CD4-positive, alpha-beta T cell (primary cell): ENCODE measurements at regions not wholly inside any gene's neighbourhood (a gene's known extent, or its start where the extent isn't known, plus 50 kb on each side); places are given as distances from the start of the nearest gene placed in this dataset.

ENCODE experiments used
- ATAC-seq: fragments of 200-7000 bp; cut with Tn5 transposase; one replicate; pipeline ENCODE4 v1.10.0; 2022; ENCODE audit warnings: mild to moderate bottlenecking; ENCODE audit not compliant: poor library complexity
- CTCF ChIA-PET: fragments of 350-600 bp; sonication (Branson Sonifier 250); formaldehyde crosslinking; loops from one replicate; lab custom pipeline; 2021; ENCODE audit warnings: antibody characterized with exemption, inconsistent platforms; lab: Charles Lee
- POLR2A ChIA-PET: fragments of 350-600 bp; sonication (Branson Sonifier 250); formaldehyde crosslinking; loops from one replicate; lab custom pipeline; 2021; ENCODE audit warnings: antibody characterized with exemption, inconsistent platforms; lab: Charles Lee
- DNase-seq, 14 experiments: peaks; one replicate each; pipeline ENCODE4 v3.0.0-alpha.2; 2013 to 2020; ENCODE audit warnings: mixed read lengths in 2 of 14
- H3K27ac ChIP-seq, 2 donors: one replicate each; pipeline versions ENCODE4 v1.5.1 to v1.7.0; 2013; ENCODE audit warnings: low read length in 2 of 2, low read depth in 1 of 2, mild to moderate bottlenecking in 1 of 2
- H3K27me3 ChIP-seq, 2 experiments: 1 replicate in 1 of 2; 2 replicates in 1 of 2; pipeline versions ENCODE4 v1.6.1 to v1.7.0; 2013; ENCODE audit warnings: low read length in 2 of 2, control low read depth in 1 of 2, mild to moderate bottlenecking in 1 of 2, moderate library complexity in 1 of 2; ENCODE audit not compliant: insufficient read depth in 2 of 2, control insufficient read depth in 1 of 2
- H3K36me3 ChIP-seq: one replicate; pipeline ENCODE4 v1.6.1; 2013; ENCODE audit warnings: low read length, control low read depth; ENCODE audit not compliant: insufficient read depth
- H3K4me1 ChIP-seq: one replicate; pipeline ENCODE4 v1.6.1; 2013; ENCODE audit warnings: low read length, control low read depth; ENCODE audit not compliant: insufficient read depth
- H3K4me3 ChIP-seq: one replicate; pipeline ENCODE4 v1.5.1; 2013; ENCODE audit warnings: mild to moderate bottlenecking, low read length, moderate library complexity
- H3K9me3 ChIP-seq, 2 experiments: 1 replicate in 1 of 2; 2 replicates in 1 of 2; pipeline versions ENCODE4 v1.6.1 to v1.7.0; 2013; ENCODE audit warnings: low read length in 2 of 2, mild to moderate bottlenecking in 2 of 2, control low read depth in 1 of 2, moderate library complexity in 1 of 2; ENCODE audit not compliant: control insufficient read depth in 1 of 2, insufficient read depth in 1 of 2
- H3K27ac Mint-ChIP-seq: one replicate; pipeline ENCODE4 v1.8.0; 2020; ENCODE audit warnings: mixed read lengths
- H3K27me3 Mint-ChIP-seq: one replicate; pipeline ENCODE4 v1.8.0; 2021; ENCODE audit warnings: mixed read lengths
- H3K36me3 Mint-ChIP-seq: one replicate; pipeline ENCODE4 v1.8.0; 2021; ENCODE audit warnings: low read depth, mixed read lengths
- H3K4me1 Mint-ChIP-seq: one replicate; pipeline ENCODE4 v1.8.0; 2021; ENCODE audit warnings: low read depth, mixed read lengths
- H3K4me3 Mint-ChIP-seq: one replicate; pipeline ENCODE4 v1.8.0; 2020; ENCODE audit warnings: mild to moderate bottlenecking, mixed read lengths
- H3K9me3 Mint-ChIP-seq: one replicate; pipeline ENCODE4 v1.8.0; 2020; ENCODE audit warnings: mixed read lengths
- intact Hi-C, 2 experiments: fragments of 100-400 bp; cut with DNase I in 1 of 2; cut with micrococcal nuclease in 1 of 2; formaldehyde crosslinking; loops; one replicate each; pipeline versions ENCODE4 v1.15.1 to v1.9.0; 2023 to 2025; cut with DNase I, micrococcal nuclease
- TF ChIP-seq, protein P1 (sequence below): fragments of 200-600 bp; IDR thresholded peaks from one replicate; pipeline ENCODE4 v1.8.0; 2022; ENCODE audit warnings: antibody characterized with exemption, mild to moderate bottlenecking

DNA sequence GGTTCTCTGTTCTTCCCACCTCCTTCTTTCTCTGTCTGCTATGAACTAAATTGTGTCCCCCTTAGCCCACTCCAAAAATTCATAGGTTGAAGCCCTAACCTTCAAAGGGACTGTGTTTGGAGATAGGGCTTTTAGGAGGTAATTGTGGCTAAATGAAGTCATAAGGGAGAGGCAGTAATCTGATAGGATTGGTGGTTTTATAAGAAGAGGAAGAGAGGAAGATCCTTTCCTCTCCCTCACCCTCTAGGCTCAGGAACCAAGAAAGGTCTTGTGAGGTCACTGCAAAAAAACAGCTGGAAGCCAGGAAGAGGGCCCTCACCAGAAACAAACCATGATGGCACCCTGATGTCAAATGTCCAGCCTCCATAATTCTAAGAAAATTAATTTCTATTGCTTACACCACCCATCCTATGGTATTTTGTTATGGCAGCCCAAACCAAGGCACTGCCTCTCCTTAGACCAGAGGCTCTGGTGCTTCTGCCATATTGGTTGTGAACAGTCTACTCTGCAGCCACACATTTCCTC, 135.1 kb upstream of the COL21A1 start:
- H3K9me3 Mint-ChIP-seq = no peaks in the 10 kb centered on the region
- ChIA-PET POLR2A (no interaction called here), CTCF (no interaction called here)
- no peaks in the 10 kb centered on the region for H3K4me1 ChIP-seq
- no peak overlapping the region for H3K4me3 ChIP-seq
- ATAC-seq (no peak), DNase-seq (no peak)
- intact Hi-C loops = no loop called here
- H3K4me3 Mint-ChIP-seq = no peak overlapping the region
- no peak overlapping the region for H3K27ac Mint-ChIP-seq
- no peaks in the 10 kb centered on the region for H3K9me3 ChIP-seq
- no peaks in the 10 kb centered on the region for H3K4me1 Mint-ChIP-seq
- no peaks in the 10 kb centered on the region for H3K36me3 ChIP-seq
- TF ChIP-seq, protein P1, sequence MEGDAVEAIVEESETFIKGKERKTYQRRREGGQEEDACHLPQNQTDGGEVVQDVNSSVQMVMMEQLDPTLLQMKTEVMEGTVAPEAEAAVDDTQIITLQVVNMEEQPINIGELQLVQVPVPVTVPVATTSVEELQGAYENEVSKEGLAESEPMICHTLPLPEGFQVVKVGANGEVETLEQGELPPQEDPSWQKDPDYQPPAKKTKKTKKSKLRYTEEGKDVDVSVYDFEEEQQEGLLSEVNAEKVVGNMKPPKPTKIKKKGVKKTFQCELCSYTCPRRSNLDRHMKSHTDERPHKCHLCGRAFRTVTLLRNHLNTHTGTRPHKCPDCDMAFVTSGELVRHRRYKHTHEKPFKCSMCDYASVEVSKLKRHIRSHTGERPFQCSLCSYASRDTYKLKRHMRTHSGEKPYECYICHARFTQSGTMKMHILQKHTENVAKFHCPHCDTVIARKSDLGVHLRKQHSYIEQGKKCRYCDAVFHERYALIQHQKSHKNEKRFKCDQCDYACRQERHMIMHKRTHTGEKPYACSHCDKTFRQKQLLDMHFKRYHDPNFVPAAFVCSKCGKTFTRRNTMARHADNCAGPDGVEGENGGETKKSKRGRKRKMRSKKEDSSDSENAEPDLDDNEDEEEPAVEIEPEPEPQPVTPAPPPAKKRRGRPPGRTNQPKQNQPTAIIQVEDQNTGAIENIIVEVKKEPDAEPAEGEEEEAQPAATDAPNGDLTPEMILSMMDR = no peak
- no peaks in the 10 kb centered on the region for H3K27me3 ChIP-seq
- H3K27ac ChIP-seq = no peak overlapping the region
- no peaks in the 10 kb centered on the region for H3K36me3 Mint-ChIP-seq
- H3K27me3 Mint-ChIP-seq = no peaks in the 10 kb centered on the region

DNA sequence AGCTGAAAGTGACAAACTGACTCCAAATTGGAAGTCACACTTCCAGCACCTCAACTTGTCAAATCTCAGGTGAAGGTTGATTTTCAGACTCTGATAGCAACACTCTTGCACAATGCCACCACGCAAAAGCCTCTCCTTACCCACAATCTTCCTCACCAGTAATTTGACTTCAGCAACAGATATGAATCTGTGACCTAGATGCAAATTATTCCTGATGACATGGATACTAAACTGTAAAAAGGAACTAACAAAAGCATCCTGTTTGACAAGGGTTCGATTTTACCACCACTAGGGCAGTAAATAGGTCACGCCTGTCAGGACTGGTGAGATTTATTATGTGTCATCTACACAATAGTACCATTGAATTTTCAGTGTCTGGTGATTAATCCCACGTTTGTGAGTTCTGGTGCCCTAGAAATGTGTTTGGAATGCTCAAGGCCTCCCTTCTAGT, 134.4 kb upstream of the COL21A1 start:
- intact Hi-C loops = no loop called here
- Mint-ChIP-seq H3K27ac (no peak overlapping the region), H3K4me1 (no peaks in the 10 kb centered on the region), H3K4me3 (no peak overlapping the region), H3K36me3 (no peaks in the 10 kb centered on the region), H3K27me3 (no peaks in the 10 kb centered on the region), H3K9me3 (no peaks in the 10 kb centered on the region)
- Histone ChIP-seq H3K27me3 (no peaks in the 10 kb centered on the region), H3K36me3 (no peaks in the 10 kb centered on the region), H3K4me1 (no peaks in the 10 kb centered on the region), H3K27ac (no peak overlapping the region), H3K4me3 (no peak overlapping the region), H3K9me3 (no peaks in the 10 kb centered on the region)
- ChIA-PET CTCF (no interaction called here), POLR2A (no interaction called here)
- ATAC-seq = no peak
- no peak for DNase-seq
- TF ChIP-seq, protein P1 = no peak

DNA sequence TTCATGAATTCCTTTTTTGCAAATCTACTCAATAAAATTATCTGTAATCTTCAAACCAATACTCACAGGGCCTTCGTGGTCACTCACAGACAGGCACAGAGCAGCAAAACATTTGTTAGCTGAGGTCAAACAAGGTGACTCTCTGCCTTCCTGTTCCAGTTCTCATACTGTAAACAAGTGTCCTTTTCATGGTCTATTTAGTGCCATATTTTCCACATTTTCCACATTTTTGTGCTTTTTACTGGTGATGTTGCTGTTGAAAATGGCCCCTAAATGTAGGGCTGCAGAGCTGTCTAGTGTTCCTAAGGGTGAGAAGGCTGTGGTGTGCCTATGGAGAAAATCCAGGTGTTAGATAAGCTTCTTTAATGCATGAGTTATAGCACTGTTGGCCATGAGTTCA, 133.1 kb upstream of the COL21A1 start:
- H3K36me3 Mint-ChIP-seq = no peaks in the 10 kb centered on the region
- no peaks in the 10 kb centered on the region for H3K27me3 ChIP-seq
- TF ChIP-seq, protein P1 = no peak
- H3K4me1 ChIP-seq = no peaks in the 10 kb centered on the region
- H3K4me3 Mint-ChIP-seq = no peak overlapping the region
- no peaks in the 10 kb centered on the region for H3K9me3 Mint-ChIP-seq
- no peak for ATAC-seq
- H3K9me3 ChIP-seq = no peaks in the 10 kb centered on the region
- H3K27ac Mint-ChIP-seq = no peak overlapping the region
- no peak overlapping the region for H3K27ac ChIP-seq
- intact Hi-C loops = no loop called here
- DNase-seq = no peak
- no peaks in the 10 kb centered on the region for H3K36me3 ChIP-seq
- H3K4me1 Mint-ChIP-seq = no peaks in the 10 kb centered on the region
- no peak overlapping the region for H3K4me3 ChIP-seq
- no peaks in the 10 kb centered on the region for H3K27me3 Mint-ChIP-seq
- CTCF ChIA-PET = no interaction called here
- POLR2A ChIA-PET = no interaction called here
